HG03159 (cell line): ENCODE measurements at regions not wholly inside any gene's neighbourhood (a gene's known extent, or its start where the extent isn't known, plus 50 kb on each side); places are given as distances from the start of the nearest gene placed in this dataset.

Experiments
- ATAC-seq: cut with Tn5 transposase; IDR thresholded peaks from one replicate; pipeline ENCODE4 v1.9.1; 2021; ENCODE audit warnings: mild to moderate bottlenecking, moderate library complexity; ENCODE audit not compliant: unreplicated experiment

- no peak for ATAC-seq
Observed at GRCh38 chr5:61596265-61596664, 264.2 kb downstream of the ZSWIM6 start.

- ATAC-seq = no peak
Observed at GRCh38 chr5:61597684-61598083, 265.6 kb downstream of the ZSWIM6 start.

- ATAC-seq = no peak
Observed at GRCh38 chr5:61598126-61598525, 266.1 kb downstream of the ZSWIM6 start.

GRCh38 chr5:61599370-61600122, 267.5 kb downstream of the ZSWIM6 start:
- ATAC-seq = no peak

GRCh38 chr5:61600123-61600444, 268.0 kb downstream of the ZSWIM6 start:
- no peak for ATAC-seq

GRCh38 chr5:61600945-61601511, 269.0 kb downstream of the ZSWIM6 start:
- ATAC-seq = no peak

- ATAC-seq = no peak
Observed at GRCh38 chr5:61603211-61603908, 271.3 kb downstream of the ZSWIM6 start.

- no peak for ATAC-seq
Observed at GRCh38 chr5:61604076-61605025, 272.3 kb downstream of the ZSWIM6 start.

GRCh38 chr5:61609840-61610677, 278.0 kb downstream of the ZSWIM6 start:
- ATAC-seq = no peak

- no peak for ATAC-seq
Observed at GRCh38 chr5:61610678-61611024, 278.6 kb downstream of the ZSWIM6 start.

- no peak for ATAC-seq
Observed at GRCh38 chr5:61612431-61612830, 280.4 kb downstream of the ZSWIM6 start.

GRCh38 chr5:61613679-61614078, 281.6 kb downstream of the ZSWIM6 start:
- ATAC-seq = no peak

- ATAC-seq = no peak
Observed at GRCh38 chr5:61614606-61615005, 282.5 kb downstream of the ZSWIM6 start.

- no peak for ATAC-seq
Observed at GRCh38 chr5:61617039-61617438, 285.0 kb downstream of the ZSWIM6 start.

GRCh38 chr5:61617995-61618525, 286.0 kb downstream of the ZSWIM6 start:
- ATAC-seq = no peak

GRCh38 chr5:61618577-61618976, 286.5 kb downstream of the ZSWIM6 start:
- ATAC-seq = no peak

GRCh38 chr5:61619289-61619688, 287.2 kb downstream of the ZSWIM6 start:
- ATAC-seq = no peak

- ATAC-seq = no peak
Observed at GRCh38 chr5:61619777-61620518, 287.9 kb downstream of the ZSWIM6 start.

- no peak for ATAC-seq
Observed at GRCh38 chr5:61620699-61621182, 288.7 kb downstream of the ZSWIM6 start.
